ENCODE measurements at regions not wholly inside any gene's neighbourhood (a gene's known extent, or its start where the extent isn't known, plus 50 kb on each side); places are given as distances from the start of the nearest gene placed in this dataset.

DNA sequence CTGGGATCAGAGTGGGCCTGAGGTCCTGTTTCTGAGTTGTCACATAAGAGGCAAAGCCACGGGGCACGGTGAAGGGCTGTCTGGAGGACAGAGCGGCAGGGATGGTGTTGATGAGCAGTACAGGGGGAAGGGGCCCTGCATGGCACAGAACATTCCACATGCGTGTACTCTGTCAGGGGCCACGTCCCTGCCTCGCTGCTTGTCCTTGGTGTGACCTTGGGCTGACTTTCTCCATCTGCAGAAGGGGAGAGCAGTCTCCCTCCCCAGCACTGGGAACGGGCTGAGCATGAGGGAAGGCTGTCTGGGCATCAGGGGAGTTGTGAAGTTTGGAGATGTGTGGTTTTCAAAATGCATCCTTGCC is 71.5 kb upstream of the GSE1 start:
- FAIRE-seq = no peak

GRCh38 chr16:85541980-85542900 is 70.9 kb upstream of the GSE1 start:
- FAIRE-seq = no peak
- no peak for TF ChIP-seq CTCF (IDR thresholded peaks at IDR 0.05; ENCODE audit: insufficient read depth, low read length, severe bottlenecking)

More for the DNA sequence above, 71.5 kb upstream of the GSE1 start:
- TF ChIP-seq CTCF (IDR thresholded peaks at IDR 0.05; ENCODE audit: insufficient read depth, low read length, severe bottlenecking) = no peak
- no peak for DNase-seq (ENCODE audit: low read depth)
- no peaks in the 10 kb centered on the region for H3K27me3 ChIP-seq (ENCODE audit: control insufficient read depth, insufficient read depth, low read length)
- H3K4me3 ChIP-seq (ENCODE audit: low read depth, low read length) = no peak overlapping the region
- no peaks in the 10 kb centered on the region for H3K36me3 ChIP-seq (ENCODE audit: control insufficient read depth, insufficient read depth, low read length)

GRCh38 chr16:85543536-85543935 is 69.6 kb upstream of the GSE1 start:
- TF ChIP-seq CTCF (IDR thresholded peaks at IDR 0.05; ENCODE audit: insufficient read depth, low read length, severe bottlenecking) = no peak
- H3K36me3 ChIP-seq (ENCODE audit: control insufficient read depth, insufficient read depth, low read length) = no peaks in the 10 kb centered on the region
- H3K4me3 ChIP-seq (ENCODE audit: low read depth, low read length) = no peak overlapping the region
- H3K27me3 ChIP-seq (ENCODE audit: control insufficient read depth, insufficient read depth, low read length) = no peaks in the 10 kb centered on the region
- FAIRE-seq (no peak), DNase-seq (ENCODE audit: low read depth) (no peak)

More at GRCh38 chr16:85541980-85542900, 70.9 kb upstream of the GSE1 start:
- DNase-seq (ENCODE audit: low read depth) = no peak
- no peak overlapping the region for H3K4me3 ChIP-seq (ENCODE audit: low read depth, low read length)
- H3K27me3 ChIP-seq (ENCODE audit: control insufficient read depth, insufficient read depth, low read length) = no peaks in the 10 kb centered on the region
- no peaks in the 10 kb centered on the region for H3K36me3 ChIP-seq (ENCODE audit: control insufficient read depth, insufficient read depth, low read length)

- no peak overlapping the region for H3K4me3 ChIP-seq (ENCODE audit: low read depth, low read length)
- FAIRE-seq (no peak), DNase-seq (ENCODE audit: low read depth) (no peak)
- TF ChIP-seq CTCF (IDR thresholded peaks at IDR 0.05; ENCODE audit: insufficient read depth, low read length, severe bottlenecking) = no peak
- no peaks in the 10 kb centered on the region for H3K27me3 ChIP-seq (ENCODE audit: control insufficient read depth, insufficient read depth, low read length)
- no peaks in the 10 kb centered on the region for H3K36me3 ChIP-seq (ENCODE audit: control insufficient read depth, insufficient read depth, low read length)
Observed at GRCh38 chr16:85544016-85544415, 69.1 kb upstream of the GSE1 start.

- no peak overlapping the region for H3K4me3 ChIP-seq (ENCODE audit: low read depth, low read length)
- FAIRE-seq (no peak), DNase-seq (ENCODE audit: low read depth) (no peak)
- no peaks in the 10 kb centered on the region for H3K36me3 ChIP-seq (ENCODE audit: control insufficient read depth, insufficient read depth, low read length)
- no peak for TF ChIP-seq CTCF (IDR thresholded peaks at IDR 0.05; ENCODE audit: insufficient read depth, low read length, severe bottlenecking)
- H3K27me3 ChIP-seq (ENCODE audit: control insufficient read depth, insufficient read depth, low read length) = no peaks in the 10 kb centered on the region
Observed at GRCh38 chr16:85544668-85545067, 68.5 kb upstream of the GSE1 start.

Measured in bronchial epithelial cell (primary cell).